Transverse colon (tissue), 4 donors: ENCODE measurements at regions not wholly inside any gene's neighbourhood (a gene's known extent, or its start where the extent isn't known, plus 50 kb on each side); places are given as distances from the start of the nearest gene placed in this dataset.

ENCODE experiments used
- CTCF ChIP-seq, 5 experiments: fragments of 200-600 bp in 3 of 5; fragments of 450-650 bp in 2 of 5; sonication (generic) in 3 of 5; IDR thresholded peaks; 1 replicate in 2 of 5; 2 replicates in 3 of 5; pipeline ENCODE4 v1.5.1; 2016 to 2017; ENCODE audit warnings: antibody characterized with exemption in 5 of 5, inconsistent platforms in 3 of 5, mild to moderate bottlenecking in 2 of 5, moderate library complexity in 1 of 5
- POLR2A ChIP-seq: fragments of 450-650 bp; IDR thresholded peaks from one replicate; pipeline ENCODE4 v1.6.1; 2016; ENCODE audit warnings: antibody characterized with exemption, mild to moderate bottlenecking, moderate library complexity
- POLR2AphosphoS5 ChIP-seq, 3 donors: sonication (generic); formaldehyde crosslinking; IDR thresholded peaks; one replicate each; pipeline ENCODE4 v1.6.1; 2016; ENCODE audit warnings: antibody characterized with exemption in 3 of 3

GRCh38 chr1:47655521-47656300 lies 217.9 kb downstream of the FOXD2 start:
- no peak for TF ChIP-seq CTCF (IDR thresholded peaks at IDR 0.05)
- TF ChIP-seq POLR2A: no peak
- no peak for TF ChIP-seq POLR2AphosphoS5 (IDR thresholded peaks at IDR 0.05)
